Spleen (tissue), 11 donors: ENCODE measurements at regions not wholly inside any gene's neighbourhood (a gene's known extent, or its start where the extent isn't known, plus 50 kb on each side); places are given as distances from the start of the nearest gene placed in this dataset.

Experiments
- DNase-seq: peaks from one replicate; pipeline ENCODE4 v3.0.0-alpha.2; 2020
- H3K27ac ChIP-seq, 8 donors: fragments of 200-600 bp; sonication (generic) in 7 of 8; 1 replicate in 4 of 8; 2 replicates in 4 of 8; pipeline versions ENCODE4 v1.5.0 to v1.8.0; 2016 to 2021; ENCODE audit warnings: inconsistent platforms in 4 of 8, mild to moderate bottlenecking in 4 of 8, moderate library complexity in 1 of 8
- H3K27me3 ChIP-seq, 7 donors: fragments of 200-600 bp; sonication (generic) in 6 of 7; replicated peaks in 1 of 7; 1 replicate in 4 of 7; 2 replicates in 3 of 7; pipeline versions ENCODE4 v1.5.0 to v1.8.0; 2016 to 2021; ENCODE audit warnings: inconsistent platforms in 3 of 7, mild to moderate bottlenecking in 1 of 7
- H3K36me3 ChIP-seq, 6 donors: fragments of 200-600 bp; sonication (generic) in 5 of 6; 1 replicate in 4 of 6; 2 replicates in 2 of 6; pipeline versions ENCODE4 v1.5.0 to v1.8.0; 2016 to 2021; ENCODE audit warnings: inconsistent platforms in 2 of 6
- H3K4me1 ChIP-seq, 6 donors: fragments of 200-600 bp; sonication (generic) in 5 of 6; 1 replicate in 3 of 6; 2 replicates in 3 of 6; pipeline versions ENCODE4 v1.5.0 to v1.8.0; 2016 to 2021; ENCODE audit warnings: inconsistent platforms in 3 of 6
- H3K4me3 ChIP-seq, 8 donors: fragments of 200-600 bp; sonication (generic) in 7 of 8; 1 replicate in 4 of 8; 2 replicates in 4 of 8; pipeline versions ENCODE4 v1.5.0 to v1.8.0; 2016 to 2021; ENCODE audit warnings: inconsistent platforms in 4 of 8, mild to moderate bottlenecking in 4 of 8, moderate library complexity in 2 of 8
- H3K9me3 ChIP-seq, 8 donors: fragments of 200-600 bp; sonication (generic) in 7 of 8; 1 replicate in 4 of 8; 2 replicates in 4 of 8; pipeline versions ENCODE4 v1.5.0 to v1.8.0; 2016 to 2021; ENCODE audit warnings: inconsistent platforms in 4 of 8
- CTCF ChIP-seq, 11 experiments: fragments of 200-600 bp in 7 of 11; fragments of 450-650 bp in 4 of 11; sonication (generic) in 4 of 11; IDR thresholded peaks in 8 of 11; conservative IDR thresholded peaks in 3 of 11; 1 replicate in 7 of 11; 2 replicates in 4 of 11; pipeline versions ENCODE4 v1.4.0 to v1.8.0; 2016 to 2021; ENCODE audit warnings: antibody characterized with exemption in 11 of 11, inconsistent platforms in 4 of 11, mild to moderate bottlenecking in 1 of 11
- POLR2A ChIP-seq, 3 donors: fragments of 450-650 bp; IDR thresholded peaks; one replicate each; pipeline ENCODE4 v1.5.1; 2017; ENCODE audit warnings: antibody characterized with exemption in 3 of 3, mild to moderate bottlenecking in 1 of 3
- POLR2AphosphoS5 ChIP-seq, 3 donors: sonication (generic); formaldehyde crosslinking; IDR thresholded peaks; one replicate each; pipeline ENCODE4 v1.5.1; 2017; ENCODE audit warnings: antibody characterized with exemption in 3 of 3
- WGBS, 5 donors: extraction: QIAGEN DNeasy Blood & Tissue Kit in 3 of 5; methylation state at CpG; one replicate each; pipeline versions ENCODE4 v1.1.5 to v1.1.7; 2013 to 2018; 5-methylcytosine and 5-hydroxymethylcytosine counted together
- intact Hi-C: fragments of 100-400 bp; cut with DNase I; formaldehyde crosslinking; loops from one replicate; pipeline ENCODE4 v1.15.0; 2023; ENCODE audit warnings: low total_unique reads
- donor health status: healthy with polysubstance abuse.
- donor health status: DM: no; HTN: no; CAD: no; lungs with moderate emphysema.
- donor health status: DM: no; HTN: no; CAD: no.
- donor health status: Bipolar disorder and iron deficiency.
- donor health status: healthy.
- donor health status: DM: no; HTN: no; CAD: no.
- donor health status: DM: yes; HTN: yes; CAD: no.

GRCh38 chr10:85098835-85099521 lies 770.6 kb downstream of the CCSER2 start:
- TF ChIP-seq POLR2AphosphoS5 (IDR thresholded peaks at IDR 0.05), result no peak
- TF ChIP-seq CTCF (IDR thresholded peaks at IDR 0.05 in 8 of 11, conservative IDR thresholded peaks at IDR 0.05 in 3 of 11), result no peak
- TF ChIP-seq POLR2A (IDR thresholded peaks at IDR 0.05), result no peak
- Histone ChIP-seq H3K4me3 (no peak overlapping the region), H3K27me3 (no peaks in the 10 kb centered on the region), H3K27ac (no peak overlapping the region), H3K9me3 (no peaks in the 10 kb centered on the region), H3K4me1 (no peaks in the 10 kb centered on the region), H3K36me3 (no peaks in the 10 kb centered on the region)
- intact Hi-C loops, result no loop called here
- WGBS, 5 donors, result 81 to 93% (median 88%) methylated on average over 3 of the region's 3 CpGs
- DNase-seq, result no peak

- DNase-seq, result no peak
- intact Hi-C loops, result no loop called here
- Histone ChIP-seq H3K27me3 (no peaks in the 10 kb centered on the region), H3K9me3 (no peaks in the 10 kb centered on the region), H3K36me3 (no peaks in the 10 kb centered on the region), H3K4me3 (no peak overlapping the region), H3K27ac (no peak overlapping the region), H3K4me1 (no peaks in the 10 kb centered on the region)
- TF ChIP-seq POLR2A (IDR thresholded peaks at IDR 0.05) (no peak), CTCF (IDR thresholded peaks at IDR 0.05 in 8 of 11, conservative IDR thresholded peaks at IDR 0.05 in 3 of 11) (no peak), POLR2AphosphoS5 (IDR thresholded peaks at IDR 0.05) (no peak)
These were observed 772.1 kb downstream of the CCSER2 start for GRCh38 chr10:85100495-85100894.

GRCh38 chr10:85105614-85106255 lies 777.3 kb downstream of the CCSER2 start:
- TF ChIP-seq CTCF (IDR thresholded peaks at IDR 0.05 in 8 of 11, conservative IDR thresholded peaks at IDR 0.05 in 3 of 11) (no peak), POLR2A (IDR thresholded peaks at IDR 0.05) (no peak), POLR2AphosphoS5 (IDR thresholded peaks at IDR 0.05) (no peak)
- WGBS, 5 donors, result 58 to 65% (median 62%) methylated on average over 4 of the region's 4 CpGs
- Histone ChIP-seq H3K27me3 (no peaks in the 10 kb centered on the region), H3K36me3 (no peaks in the 10 kb centered on the region), H3K9me3 (no peaks in the 10 kb centered on the region), H3K4me1 (no peaks in the 10 kb centered on the region), H3K4me3 (no peak overlapping the region), H3K27ac (no peak overlapping the region)
- intact Hi-C loops, result no loop called here
- no peak for DNase-seq

GRCh38 chr10:85111271-85111670 lies 782.9 kb downstream of the CCSER2 start:
- TF ChIP-seq POLR2A (IDR thresholded peaks at IDR 0.05) (no peak), POLR2AphosphoS5 (IDR thresholded peaks at IDR 0.05) (no peak), CTCF (IDR thresholded peaks at IDR 0.05 in 8 of 11, conservative IDR thresholded peaks at IDR 0.05 in 3 of 11) (no peak)
- intact Hi-C loops, result no loop called here
- H3K4me1 ChIP-seq, result no peaks in the 10 kb centered on the region
- no peak overlapping the region for H3K4me3 ChIP-seq
- H3K36me3 ChIP-seq, result no peaks in the 10 kb centered on the region
- no peaks in the 10 kb centered on the region for H3K9me3 ChIP-seq
- H3K27ac ChIP-seq, result no peak overlapping the region
- no peaks in the 10 kb centered on the region for H3K27me3 ChIP-seq
- 48 to 77% (median 58%) methylated on average over 1 of the region's 1 CpG for WGBS, 5 donors
- DNase-seq, result no peak
